ENCODE measurements at regions not wholly inside any gene's neighbourhood (a gene's known extent, or its start where the extent isn't known, plus 50 kb on each side); places are given as distances from the start of the nearest gene placed in this dataset.

- H3K27ac ChIP-seq = no peak overlapping the region
These were observed 331.1 kb downstream of the ZNF621 start for GRCh38 chr3:40855871-40856270.

GRCh38 chr3:40858364-40859115, 333.8 kb downstream of the ZNF621 start:
- Histone ChIP-seq H3K4me3 (no peak overlapping the region), H3K36me3 (no peaks in the 10 kb centered on the region), H3K9me3 (no peaks in the 10 kb centered on the region), H3K27ac (no peak overlapping the region), H3K27me3 (no peaks in the 10 kb centered on the region), H3K4me1 (no peaks in the 10 kb centered on the region)
- no peak for TF ChIP-seq CTCF (IDR thresholded peaks at IDR 0.05)
- no peak for DNase-seq (ENCODE audit: low spot score)

More at GRCh38 chr3:40855871-40856270, 331.1 kb downstream of the ZNF621 start:
- H3K4me1 ChIP-seq = no peaks in the 10 kb centered on the region
- no peaks in the 10 kb centered on the region for H3K9me3 ChIP-seq
- H3K36me3 ChIP-seq = no peaks in the 10 kb centered on the region
- no peaks in the 10 kb centered on the region for H3K27me3 ChIP-seq
- DNase-seq (ENCODE audit: low spot score) = no peak
- TF ChIP-seq CTCF (IDR thresholded peaks at IDR 0.05) = no peak
- no peak overlapping the region for H3K4me3 ChIP-seq

GRCh38 chr3:40862946-40863345, 336.4 kb upstream of the CTNNB1 start:
- H3K4me1 ChIP-seq = no peaks in the 10 kb centered on the region
- no peak overlapping the region for H3K4me3 ChIP-seq
- no peaks in the 10 kb centered on the region for H3K9me3 ChIP-seq
- no peaks in the 10 kb centered on the region for H3K27me3 ChIP-seq
- DNase-seq (ENCODE audit: low spot score) = no peak
- no peak for TF ChIP-seq CTCF (IDR thresholded peaks at IDR 0.05)
- no peaks in the 10 kb centered on the region for H3K36me3 ChIP-seq
- no peak overlapping the region for H3K27ac ChIP-seq

- no peaks in the 10 kb centered on the region for H3K9me3 ChIP-seq
- H3K36me3 ChIP-seq = no peaks in the 10 kb centered on the region
- H3K4me1 ChIP-seq = no peaks in the 10 kb centered on the region
- H3K27ac ChIP-seq = no peak overlapping the region
- TF ChIP-seq CTCF (IDR thresholded peaks at IDR 0.05) = no peak
- no peaks in the 10 kb centered on the region for H3K27me3 ChIP-seq
- no peak for DNase-seq (ENCODE audit: low spot score)
- H3K4me3 ChIP-seq = no peak overlapping the region
These were observed 335.0 kb upstream of the CTNNB1 start for GRCh38 chr3:40864146-40864782.

- Histone ChIP-seq H3K4me1 (no peaks in the 10 kb centered on the region), H3K27me3 (no peaks in the 10 kb centered on the region), H3K4me3 (no peak overlapping the region), H3K36me3 (no peaks in the 10 kb centered on the region), H3K9me3 (no peaks in the 10 kb centered on the region), H3K27ac (no peak overlapping the region)
- no peak for DNase-seq (ENCODE audit: low spot score)
- no peak for TF ChIP-seq CTCF (IDR thresholded peaks at IDR 0.05)
These were observed 334.4 kb upstream of the CTNNB1 start for GRCh38 chr3:40864915-40865314.

Measured in right atrium auricular region (tissue), 2 donors.